ENCODE measurements at regions not wholly inside any gene's neighbourhood (a gene's known extent, or its start where the extent isn't known, plus 50 kb on each side); places are given as distances from the start of the nearest gene placed in this dataset.

GRCh38 chr13:66077132-66077689 lies 1152.9 kb downstream of the PCDH9 start:
- Histone ChIP-seq H3K27ac (ENCODE audit: insufficient read depth, low read length) (no peak overlapping the region), H2BK15ac (ENCODE audit: low read depth, low read length) (no peak overlapping the region), H4K5ac (ENCODE audit: low read depth, low read length) (no peak overlapping the region), H3K4me2 (ENCODE audit: low read depth, low read length) (no peak overlapping the region), H2AK9ac (replicated peaks; ENCODE audit: low read depth, low read length, poor library complexity) (no peak overlapping the region), H3K56ac (ENCODE audit: extremely low read depth, insufficient read depth, low read length) (no peak overlapping the region), H4K8ac (ENCODE audit: low read depth in 2 of 2, low read length in 2 of 2) (no peak overlapping the region), H3K4me1 (ENCODE audit: control insufficient read depth, insufficient read depth, low read length) (no peaks in the 10 kb centered on the region), H3K18ac (ENCODE audit: low read depth, low read length) (no peak overlapping the region), H4K20me1 (ENCODE audit: insufficient read depth, low read length) (no peaks in the 10 kb centered on the region), H3K79me1 (ENCODE audit: low read depth in 1 of 2, low read length in 2 of 2) (no peaks in the 10 kb centered on the region), H3K9me3 (ENCODE audit: control insufficient read depth, insufficient read depth, low read length) (no peaks in the 10 kb centered on the region), H3K9ac (ENCODE audit: low read depth, low read length) (no peak overlapping the region), H2BK5ac (ENCODE audit: low read depth, low read length, poor library complexity, severe bottlenecking) (no peak overlapping the region), H2BK120ac (ENCODE audit: low read depth, low read length) (no peak overlapping the region), H2AFZ (replicated peaks; ENCODE audit: low read length, poor library complexity) (no peak overlapping the region), H2BK20ac (ENCODE audit: low read depth, low read length) (no peak overlapping the region), H3K14ac (replicated peaks; ENCODE audit: low read depth, low read length) (no peak overlapping the region), H3K9me1 (ENCODE audit: insufficient read depth, low read length) (no peaks in the 10 kb centered on the region), H3K23ac (ENCODE audit: low read depth, low read length) (no peak overlapping the region), H4K91ac (ENCODE audit: insufficient read depth, low read depth, low read length) (no peak overlapping the region), H2AK5ac (ENCODE audit: low read depth, low read length) (no peak overlapping the region), H3K36me3 (ENCODE audit: control insufficient read depth, insufficient read depth, low read length) (no peaks in the 10 kb centered on the region), H3K4ac (ENCODE audit: low read depth, low read length) (no peak overlapping the region), H3K4me3 (ENCODE audit: insufficient read depth, low read depth, low read length) (no peak overlapping the region), H3K27me3 (ENCODE audit: control insufficient read depth, insufficient read depth, low read length) (no peaks in the 10 kb centered on the region)
- no TSS peak for BruUV-seq (replicated peaks)
- ATAC-seq (ENCODE audit: low read depth) = no peak
- DNase-seq = no peak
- in situ Hi-C loops (cut with MboI; ENCODE audit: low sequenced_read_pairs) (no loop called here), dilution Hi-C loops (cut with HindIII; ENCODE audit: low sequenced_read_pairs, unreplicated experiment) (no loop called here), intact Hi-C loops (cut with micrococcal nuclease) (no loop called here)
- POLR2A ChIA-PET (ENCODE audit: unreplicated experiment) = no interaction called here
- CTCF ChIA-PET = no interaction called here
- TF ChIP-seq MXI1 (IDR thresholded peaks at IDR 0.05; ENCODE audit: borderline replicate concordance, low read depth, low read length) = no peak
- TF ChIP-seq CTCF (conservative IDR thresholded peaks at IDR 0.05; ENCODE audit: low read depth, low read length) = no peak
- no peak for TF ChIP-seq MAZ (IDR thresholded peaks at IDR 0.05; ENCODE audit: borderline replicate concordance, low read depth, low read length)
- no peak for TF ChIP-seq CHD1 (IDR thresholded peaks at IDR 0.05; ENCODE audit: low read depth, low read length)
- no peak for TF ChIP-seq FOS (IDR thresholded peaks at IDR 0.05; ENCODE audit: low read depth, low read length)
- no peak for TF ChIP-seq NFE2L2 (IDR thresholded peaks at IDR 0.05; ENCODE audit: low read depth, low read length)
- TF ChIP-seq SMC3 (IDR thresholded peaks at IDR 0.05; ENCODE audit: low read depth, low read length) = no peak
- no peak for TF ChIP-seq USF2 (IDR thresholded peaks at IDR 0.05; ENCODE audit: low read depth, low read length)
- no peak for TF ChIP-seq BHLHE40 (IDR thresholded peaks at IDR 0.05; ENCODE audit: low read depth, low read length)
- TF ChIP-seq ELK1 (IDR thresholded peaks at IDR 0.05; ENCODE audit: borderline replicate concordance, low read depth, low read length) = no peak
- TF ChIP-seq RAD21 (IDR thresholded peaks at IDR 0.05; ENCODE audit: low read length) = no peak
- TF ChIP-seq POLR2A (IDR thresholded peaks at IDR 0.05; ENCODE audit: low read depth, low read length) = no peak
